ENCODE measurements at regions not wholly inside any gene's neighbourhood (a gene's known extent, or its start where the extent isn't known, plus 50 kb on each side); places are given as distances from the start of the nearest gene placed in this dataset.

DNA sequence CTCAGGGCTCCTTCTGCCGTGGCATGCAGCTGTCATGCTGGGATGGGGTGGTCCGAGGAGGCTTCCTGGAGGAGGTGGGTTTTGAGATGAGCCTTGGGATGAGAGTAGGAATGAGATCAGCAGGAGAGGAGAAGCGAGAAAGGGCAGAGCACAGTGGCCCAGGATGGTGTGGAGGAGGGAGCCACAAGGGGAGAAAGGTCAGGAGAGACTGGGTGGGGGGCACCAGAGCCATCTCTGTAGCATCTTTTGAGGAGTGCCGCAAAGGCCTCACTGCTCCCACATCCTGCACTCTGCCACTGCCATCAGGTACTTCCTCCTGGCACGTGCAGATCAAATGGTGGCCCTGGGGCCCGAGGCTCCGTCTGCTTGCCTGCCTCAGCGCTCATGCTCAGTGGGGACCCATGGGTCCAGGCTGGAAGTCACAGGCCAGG lies 150.2 kb downstream of the MACROH2A1 start:
- Histone ChIP-seq H3K4me3 (no peak overlapping the region), H3K4me1 (peaks cover 28 to 71% (median 50%) of the 10 kb centered on the region in 3 donors), H3K27me3 (no peaks in the 10 kb centered on the region), H3K36me3 (no peaks in the 10 kb centered on the region), H3K9me3 (no peaks in the 10 kb centered on the region), H3K27ac (peak overlapping the region; percentile 5 to 61 (median 49))
- intact Hi-C loops (cut with DNase I): no loop called here
- WGBS, 2 donors: 82 to 84% methylated on average over 7 of the region's 8 CpGs
- TF ChIP-seq, protein P1, sequence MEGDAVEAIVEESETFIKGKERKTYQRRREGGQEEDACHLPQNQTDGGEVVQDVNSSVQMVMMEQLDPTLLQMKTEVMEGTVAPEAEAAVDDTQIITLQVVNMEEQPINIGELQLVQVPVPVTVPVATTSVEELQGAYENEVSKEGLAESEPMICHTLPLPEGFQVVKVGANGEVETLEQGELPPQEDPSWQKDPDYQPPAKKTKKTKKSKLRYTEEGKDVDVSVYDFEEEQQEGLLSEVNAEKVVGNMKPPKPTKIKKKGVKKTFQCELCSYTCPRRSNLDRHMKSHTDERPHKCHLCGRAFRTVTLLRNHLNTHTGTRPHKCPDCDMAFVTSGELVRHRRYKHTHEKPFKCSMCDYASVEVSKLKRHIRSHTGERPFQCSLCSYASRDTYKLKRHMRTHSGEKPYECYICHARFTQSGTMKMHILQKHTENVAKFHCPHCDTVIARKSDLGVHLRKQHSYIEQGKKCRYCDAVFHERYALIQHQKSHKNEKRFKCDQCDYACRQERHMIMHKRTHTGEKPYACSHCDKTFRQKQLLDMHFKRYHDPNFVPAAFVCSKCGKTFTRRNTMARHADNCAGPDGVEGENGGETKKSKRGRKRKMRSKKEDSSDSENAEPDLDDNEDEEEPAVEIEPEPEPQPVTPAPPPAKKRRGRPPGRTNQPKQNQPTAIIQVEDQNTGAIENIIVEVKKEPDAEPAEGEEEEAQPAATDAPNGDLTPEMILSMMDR (IDR thresholded peaks at IDR 0.05): no peak
- TF ChIP-seq POLR2A (IDR thresholded peaks at IDR 0.05): no peak
- DNase-seq: no peak

DNA sequence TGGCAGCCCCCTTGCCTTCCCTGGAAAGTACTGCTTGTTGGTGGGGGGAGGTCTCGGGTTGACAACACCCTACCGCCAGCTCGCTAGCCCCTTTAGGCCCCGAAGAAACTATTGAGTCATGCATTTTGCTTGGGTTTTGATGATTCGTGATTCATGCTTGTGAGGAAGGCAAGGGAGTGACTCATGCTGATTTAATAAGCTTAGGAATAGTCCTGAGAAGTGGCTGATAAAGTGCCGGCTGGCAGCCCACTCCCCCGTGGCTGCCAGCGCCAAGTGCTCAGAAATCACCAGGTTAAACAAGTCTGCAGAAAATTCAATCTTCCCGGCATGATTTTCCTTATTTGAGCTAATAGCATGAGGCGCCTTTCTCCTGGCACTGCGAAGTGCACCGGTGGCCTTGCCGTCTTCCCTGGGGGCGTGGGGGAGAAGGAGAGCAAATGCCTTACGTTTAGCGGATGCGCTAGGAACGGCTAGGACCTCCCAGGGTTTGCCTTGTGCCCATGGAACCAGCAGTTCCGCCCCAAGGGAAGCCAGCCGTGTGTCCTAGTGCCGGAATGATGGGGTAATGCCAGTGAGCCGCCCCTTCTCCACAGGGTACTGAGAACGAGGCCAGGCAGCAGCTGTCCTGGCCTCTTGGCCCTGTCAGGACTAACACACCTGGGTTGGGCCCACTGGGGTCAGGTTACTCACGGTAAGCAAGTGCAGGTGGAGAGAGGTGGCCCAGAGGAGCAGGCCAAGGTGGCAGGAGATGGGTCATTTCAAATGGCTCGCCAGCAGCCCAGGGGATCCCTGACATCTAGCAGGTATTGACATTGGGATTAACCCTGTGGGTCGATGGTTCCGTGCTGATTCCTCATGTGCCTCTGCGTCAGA lies 151.9 kb downstream of the MACROH2A1 start:
- TF ChIP-seq POLR2A (IDR thresholded peaks at IDR 0.05): no peak
- TF ChIP-seq, protein P1 (IDR thresholded peaks at IDR 0.05): no peak
- no peak for DNase-seq
- Histone ChIP-seq H3K4me3 (no peak overlapping the region), H3K9me3 (no peaks in the 10 kb centered on the region), H3K36me3 (no peaks in the 10 kb centered on the region), H3K27me3 (no peaks in the 10 kb centered on the region), H3K27ac (peak overlapping the region; percentile 86 to 90 (median 88)), H3K4me1 (peaks cover 42 to 87% (median 67%) of the 10 kb centered on the region in 3 donors)
- intact Hi-C loops (cut with DNase I): no loop called here
- 15 to 44% methylated on average over 5 to 12 of the region's 28 CpGs for WGBS, 2 donors

DNA sequence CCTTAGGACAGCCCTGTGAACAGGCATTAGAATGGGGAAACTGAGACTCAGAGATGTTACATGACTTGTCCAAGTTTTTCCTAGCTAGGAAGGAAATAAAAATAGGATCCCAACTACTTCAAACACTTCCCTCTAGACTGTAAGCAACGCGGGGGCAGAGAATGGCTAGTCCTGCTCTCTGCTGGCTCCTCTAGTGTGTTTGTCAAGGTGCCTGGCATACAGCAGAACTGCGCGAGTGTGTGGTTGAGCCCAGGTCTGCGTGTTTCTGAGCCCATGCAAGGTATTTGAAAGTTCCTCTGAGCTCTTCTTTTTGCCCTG lies 152.5 kb downstream of the MACROH2A1 start:
- intact Hi-C loops (cut with DNase I): no loop called here
- Histone ChIP-seq H3K4me1 (peaks cover 48 to 92% (median 73%) of the 10 kb centered on the region in 3 donors), H3K27me3 (no peaks in the 10 kb centered on the region), H3K36me3 (no peaks in the 10 kb centered on the region), H3K4me3 (no peak overlapping the region), H3K27ac (peak overlapping the region; percentile 86 to 90 (median 88)), H3K9me3 (no peaks in the 10 kb centered on the region)
- DNase-seq: no peak
- no peak for TF ChIP-seq POLR2A (IDR thresholded peaks at IDR 0.05)
- TF ChIP-seq, protein P1 (IDR thresholded peaks at IDR 0.05): no peak
- WGBS, 2 donors: 13 to 40% methylated on average over 5 of the region's 5 CpGs

DNA sequence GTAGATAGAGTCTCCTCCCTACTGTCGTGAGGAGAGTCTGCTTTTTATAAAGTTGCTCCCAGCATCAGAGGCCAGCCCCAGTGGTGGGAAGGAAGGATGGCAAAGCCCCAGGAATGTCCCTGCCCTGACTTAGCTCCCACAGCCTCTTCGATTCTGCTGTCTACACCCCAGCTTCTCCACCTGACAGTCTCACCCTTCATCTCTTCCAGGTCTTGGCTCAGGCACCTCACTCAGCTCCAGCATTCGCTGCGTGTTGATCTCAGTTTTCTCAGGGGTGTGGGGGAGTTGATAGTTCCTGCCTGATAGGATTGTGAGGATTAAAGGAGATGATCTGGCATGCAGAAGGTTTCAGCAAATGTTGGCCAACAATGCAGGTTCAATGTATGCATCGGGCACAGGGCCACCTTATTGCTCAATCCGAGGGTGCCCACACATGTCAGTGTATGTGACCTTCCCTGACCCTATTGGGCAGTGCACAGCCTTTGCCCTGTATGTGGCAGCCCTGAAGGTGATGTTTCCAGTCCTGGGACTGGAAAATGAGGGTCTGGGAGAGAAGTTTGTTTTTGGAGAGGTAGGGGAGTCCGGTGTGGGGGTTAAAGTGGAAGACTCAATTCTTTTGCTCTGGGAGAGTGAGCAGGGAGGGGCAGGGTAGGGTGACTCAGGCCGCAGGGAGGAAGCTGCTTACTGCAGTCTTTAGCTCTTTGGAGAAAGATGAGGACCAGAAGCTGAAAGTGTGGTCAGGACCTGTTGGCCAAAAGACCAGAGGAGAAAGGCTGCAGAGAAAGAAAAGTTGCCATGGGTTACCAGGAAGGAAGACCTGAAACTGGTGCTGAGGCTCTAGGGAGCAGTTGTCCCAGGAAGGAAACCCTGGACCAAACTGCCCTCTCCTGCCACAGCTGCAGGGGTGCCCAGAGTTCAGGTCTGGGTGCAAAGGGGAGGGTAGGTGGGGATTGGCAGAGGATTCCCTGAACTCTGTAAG lies 153.2 kb downstream of the MACROH2A1 start:
- WGBS, 2 donors: 18 to 25% methylated on average over 4 to 8 of the region's 8 CpGs
- intact Hi-C loops (cut with DNase I): no loop called here
- Histone ChIP-seq H3K36me3 (no peaks in the 10 kb centered on the region), H3K9me3 (no peaks in the 10 kb centered on the region), H3K4me3 (no peak overlapping the region), H3K27ac (peak overlapping the region; percentile 86 to 90 (median 88)), H3K27me3 (no peaks in the 10 kb centered on the region), H3K4me1 (peaks cover 55 to 97% (median 80%) of the 10 kb centered on the region in 3 donors)
- TF ChIP-seq, protein P1 (IDR thresholded peaks at IDR 0.05): peak in 1 of 6 experiments; percentile 30
- TF ChIP-seq POLR2A (IDR thresholded peaks at IDR 0.05): no peak
- DNase-seq: no peak

All from esophagus squamous epithelium (tissue), 5 donors.